ENCODE measurements at regions not wholly inside any gene's neighbourhood (a gene's known extent, or its start where the extent isn't known, plus 50 kb on each side); places are given as distances from the start of the nearest gene placed in this dataset.
A peak's percentile ranks its signal among the peaks of the same experiment; 100 is the strongest.

- DNase-seq, result no peak
Observed at GRCh38 chr4:24666816-24667477, 82.6 kb upstream of the DHX15 start.

- DNase-seq, result no peak
Observed at GRCh38 chr4:24668956-24669355, 84.6 kb upstream of the DHX15 start.

- no peak for DNase-seq
Observed at GRCh38 chr4:24669751-24670150, 85.4 kb upstream of the DHX15 start.

- no peak for DNase-seq
Observed at GRCh38 chr4:24671849-24672248, 87.5 kb upstream of the DHX15 start.

GRCh38 chr4:24672880-24673279, 88.5 kb upstream of the DHX15 start:
- no peak for DNase-seq

GRCh38 chr4:24674279-24674678, 89.9 kb upstream of the DHX15 start:
- DNase-seq, result no peak

- no peak for DNase-seq
Observed at GRCh38 chr4:24675721-24676389, 91.5 kb upstream of the DHX15 start.

GRCh38 chr4:24677909-24678308, 93.6 kb upstream of the DHX15 start:
- no peak for DNase-seq

GRCh38 chr4:24680746-24681448, 96.5 kb upstream of the DHX15 start:
- DNase-seq, result no peak

GRCh38 chr4:24683116-24683515, 98.8 kb upstream of the DHX15 start:
- no peak for DNase-seq

- DNase-seq, result peak; percentile 30
Observed at GRCh38 chr4:24686866-24687692, 102.7 kb upstream of the DHX15 start.

- DNase-seq, result no peak
Observed at GRCh38 chr4:24688453-24688852, 104.1 kb upstream of the DHX15 start.

GRCh38 chr4:24689212-24689611, 104.9 kb upstream of the DHX15 start:
- DNase-seq, result no peak

GRCh38 chr4:24690436-24690835, 104.9 kb upstream of the SOD3 start:
- no peak for DNase-seq

- no peak for DNase-seq
Observed at GRCh38 chr4:24693636-24694035, 101.7 kb upstream of the SOD3 start.

- DNase-seq, result no peak
Observed at GRCh38 chr4:24700118-24700517, 95.3 kb upstream of the SOD3 start.

GRCh38 chr4:24701683-24702082, 93.7 kb upstream of the SOD3 start:
- DNase-seq, result no peak

- no peak for DNase-seq
Observed at GRCh38 chr4:24702281-24702680, 93.1 kb upstream of the SOD3 start.

- DNase-seq, result no peak
Observed at GRCh38 chr4:24703298-24703697, 92.1 kb upstream of the SOD3 start.

- DNase-seq, result no peak
Observed at GRCh38 chr4:24704149-24704548, 91.2 kb upstream of the SOD3 start.

GRCh38 chr4:24705016-24705753, 90.2 kb upstream of the SOD3 start:
- no peak for DNase-seq

- DNase-seq, result no peak
Observed at GRCh38 chr4:24713604-24714003, 81.8 kb upstream of the SOD3 start.

- peak; percentile 69 for DNase-seq
Observed at GRCh38 chr4:24719615-24720014, 75.8 kb upstream of the SOD3 start.

All from NCI-H82 (cell line).